ENCODE measurements at regions not wholly inside any gene's neighbourhood (a gene's known extent, or its start where the extent isn't known, plus 50 kb on each side); places are given as distances from the start of the nearest gene placed in this dataset.
"Not testable (repeated sequence)": the region's sequence is repeated elsewhere in the genome, so short reads cannot be mapped to it uniquely, and the experiment has no call there.

GRCh38 chr16:77112746-77113145, 78.2 kb upstream of the MON1B start:
- no peak for ATAC-seq
- TF ChIP-seq ESRRG (CRISPR knock-in tag; IDR thresholded peaks at IDR 0.05) (no peak), RARB (CRISPR knock-in tag; IDR thresholded peaks at IDR 0.05) (no peak), GLIS3 (CRISPR knock-in tag; IDR thresholded peaks at IDR 0.05) (no peak), TCF4 (CRISPR knock-in tag; IDR thresholded peaks at IDR 0.05; ENCODE audit: borderline replicate concordance) (no peak), ZNF8 (CRISPR knock-in tag; IDR thresholded peaks at IDR 0.05) (no peak), BACH2 (CRISPR knock-in tag; IDR thresholded peaks at IDR 0.05; ENCODE audit: borderline replicate concordance) (no peak), CREB5 (CRISPR knock-in tag; IDR thresholded peaks at IDR 0.05; ENCODE audit: low read depth) (no peak), PATZ1 (CRISPR knock-in tag; IDR thresholded peaks at IDR 0.05; ENCODE audit: borderline replicate concordance) (no peak), ISL1 (CRISPR knock-in tag; IDR thresholded peaks at IDR 0.05) (no peak), CSDC2 (CRISPR knock-in tag; IDR thresholded peaks at IDR 0.05) (no peak), POU6F1 (CRISPR knock-in tag; IDR thresholded peaks at IDR 0.05; ENCODE audit: borderline replicate concordance, low read depth) (no peak), TOX (CRISPR knock-in tag; IDR thresholded peaks at IDR 0.05; ENCODE audit: borderline replicate concordance) (no peak), OSR1 (CRISPR knock-in tag; IDR thresholded peaks at IDR 0.05) (no peak), TSHZ2 (CRISPR knock-in tag; IDR thresholded peaks at IDR 0.05) (no peak), ARNTL (CRISPR knock-in tag; IDR thresholded peaks at IDR 0.05; ENCODE audit: borderline replicate concordance, low read depth) (no peak), PPARA (CRISPR knock-in tag; IDR thresholded peaks at IDR 0.05; ENCODE audit: borderline replicate concordance) (no peak), ZNF70 (CRISPR knock-in tag; IDR thresholded peaks at IDR 0.05) (no peak), ZFP3 (CRISPR knock-in tag; IDR thresholded peaks at IDR 0.05) (no peak), ZNF565 (CRISPR knock-in tag; conservative IDR thresholded peaks at IDR 0.05; ENCODE audit: low read depth) (no peak)

GRCh38 chr16:77113835-77114234, 77.2 kb upstream of the MON1B start:
- no peak for TF ChIP-seq ZNF565 (CRISPR knock-in tag; conservative IDR thresholded peaks at IDR 0.05; ENCODE audit: low read depth)
- TF ChIP-seq ESRRG (CRISPR knock-in tag; IDR thresholded peaks at IDR 0.05): no peak
- no peak for TF ChIP-seq ZFP30 (CRISPR knock-in tag; IDR thresholded peaks at IDR 0.05)
- no peak for TF ChIP-seq PPARA (CRISPR knock-in tag; IDR thresholded peaks at IDR 0.05; ENCODE audit: borderline replicate concordance)
- no peak for TF ChIP-seq POU6F1 (CRISPR knock-in tag; IDR thresholded peaks at IDR 0.05; ENCODE audit: borderline replicate concordance, low read depth)
- no peak for TF ChIP-seq ZNF8 (CRISPR knock-in tag; IDR thresholded peaks at IDR 0.05)
- TF ChIP-seq ZC3H10 (CRISPR knock-in tag; IDR thresholded peaks at IDR 0.05): no peak
- TF ChIP-seq BACH2 (CRISPR knock-in tag; IDR thresholded peaks at IDR 0.05; ENCODE audit: borderline replicate concordance): no peak
- TF ChIP-seq ZNF70 (CRISPR knock-in tag; IDR thresholded peaks at IDR 0.05): no peak
- TF ChIP-seq ISL1 (CRISPR knock-in tag; IDR thresholded peaks at IDR 0.05): no peak
- no peak for TF ChIP-seq TCF4 (CRISPR knock-in tag; IDR thresholded peaks at IDR 0.05; ENCODE audit: borderline replicate concordance)
- TF ChIP-seq ZFP3 (CRISPR knock-in tag; IDR thresholded peaks at IDR 0.05): no peak
- TF ChIP-seq PATZ1 (CRISPR knock-in tag; IDR thresholded peaks at IDR 0.05; ENCODE audit: borderline replicate concordance): no peak
- no peak for ATAC-seq

- not testable (repeated sequence) for ATAC-seq
These were observed 76.6 kb upstream of the MON1B start for GRCh38 chr16:77114361-77114760.

Data from SK-N-SH treated with all-trans-retinoic acid at 6 μM for 48 hours (cell line).